ENCODE measurements at regions not wholly inside any gene's neighbourhood (a gene's known extent, or its start where the extent isn't known, plus 50 kb on each side); places are given as distances from the start of the nearest gene placed in this dataset.

DNA sequence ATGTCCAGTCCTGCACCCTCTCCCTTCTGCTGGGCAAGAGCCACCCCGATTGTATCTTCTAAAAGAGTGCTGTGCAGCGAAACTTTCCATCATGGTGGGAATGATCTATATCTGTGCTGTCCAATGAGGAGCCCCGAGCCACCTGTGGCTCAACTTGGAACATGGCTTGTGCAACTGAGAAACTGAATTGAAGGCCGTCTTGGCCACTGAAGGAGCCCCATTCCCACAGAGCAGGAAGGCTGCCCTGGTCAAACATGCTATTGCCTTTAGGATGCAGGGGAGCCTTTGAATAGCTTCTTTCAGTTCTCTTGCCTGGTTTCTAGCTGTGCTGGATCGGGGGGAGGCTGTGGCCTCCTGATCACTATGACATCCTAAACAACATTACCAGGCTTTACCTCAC is 427.6 kb downstream of the SETD4 start (continued):
- TF ChIP-seq, protein P1, sequence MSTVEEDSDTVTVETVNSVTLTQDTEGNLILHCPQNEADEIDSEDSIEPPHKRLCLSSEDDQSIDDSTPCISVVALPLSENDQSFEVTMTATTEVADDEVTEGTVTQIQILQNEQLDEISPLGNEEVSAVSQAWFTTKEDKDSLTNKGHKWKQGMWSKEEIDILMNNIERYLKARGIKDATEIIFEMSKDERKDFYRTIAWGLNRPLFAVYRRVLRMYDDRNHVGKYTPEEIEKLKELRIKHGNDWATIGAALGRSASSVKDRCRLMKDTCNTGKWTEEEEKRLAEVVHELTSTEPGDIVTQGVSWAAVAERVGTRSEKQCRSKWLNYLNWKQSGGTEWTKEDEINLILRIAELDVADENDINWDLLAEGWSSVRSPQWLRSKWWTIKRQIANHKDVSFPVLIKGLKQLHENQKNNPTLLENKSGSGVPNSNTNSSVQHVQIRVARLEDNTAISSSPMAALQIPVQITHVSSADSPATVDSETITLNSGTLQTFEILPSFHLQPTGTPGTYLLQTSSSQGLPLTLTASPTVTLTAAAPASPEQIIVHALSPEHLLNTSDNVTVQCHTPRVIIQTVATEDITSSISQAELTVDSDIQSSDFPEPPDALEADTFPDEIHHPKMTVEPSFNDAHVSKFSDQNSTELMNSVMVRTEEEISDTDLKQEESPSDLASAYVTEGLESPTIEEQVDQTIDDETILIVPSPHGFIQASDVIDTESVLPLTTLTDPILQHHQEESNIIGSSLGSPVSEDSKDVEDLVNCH (CRISPR knock-in tag; IDR thresholded peaks at IDR 0.05) = no peak
- TF ChIP-seq SALL2 (CRISPR knock-in tag; IDR thresholded peaks at IDR 0.05) (no peak), ZNF12 (CRISPR knock-in tag; IDR thresholded peaks at IDR 0.05) (no peak)
- TF ChIP-seq, protein P2, sequence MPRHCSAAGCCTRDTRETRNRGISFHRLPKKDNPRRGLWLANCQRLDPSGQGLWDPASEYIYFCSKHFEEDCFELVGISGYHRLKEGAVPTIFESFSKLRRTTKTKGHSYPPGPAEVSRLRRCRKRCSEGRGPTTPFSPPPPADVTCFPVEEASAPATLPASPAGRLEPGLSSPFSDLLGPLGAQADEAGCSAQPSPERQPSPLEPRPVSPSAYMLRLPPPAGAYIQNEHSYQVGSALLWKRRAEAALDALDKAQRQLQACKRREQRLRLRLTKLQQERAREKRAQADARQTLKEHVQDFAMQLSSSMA (CRISPR knock-in tag; IDR thresholded peaks at IDR 0.05) = no peak
- TF ChIP-seq, protein P3, sequence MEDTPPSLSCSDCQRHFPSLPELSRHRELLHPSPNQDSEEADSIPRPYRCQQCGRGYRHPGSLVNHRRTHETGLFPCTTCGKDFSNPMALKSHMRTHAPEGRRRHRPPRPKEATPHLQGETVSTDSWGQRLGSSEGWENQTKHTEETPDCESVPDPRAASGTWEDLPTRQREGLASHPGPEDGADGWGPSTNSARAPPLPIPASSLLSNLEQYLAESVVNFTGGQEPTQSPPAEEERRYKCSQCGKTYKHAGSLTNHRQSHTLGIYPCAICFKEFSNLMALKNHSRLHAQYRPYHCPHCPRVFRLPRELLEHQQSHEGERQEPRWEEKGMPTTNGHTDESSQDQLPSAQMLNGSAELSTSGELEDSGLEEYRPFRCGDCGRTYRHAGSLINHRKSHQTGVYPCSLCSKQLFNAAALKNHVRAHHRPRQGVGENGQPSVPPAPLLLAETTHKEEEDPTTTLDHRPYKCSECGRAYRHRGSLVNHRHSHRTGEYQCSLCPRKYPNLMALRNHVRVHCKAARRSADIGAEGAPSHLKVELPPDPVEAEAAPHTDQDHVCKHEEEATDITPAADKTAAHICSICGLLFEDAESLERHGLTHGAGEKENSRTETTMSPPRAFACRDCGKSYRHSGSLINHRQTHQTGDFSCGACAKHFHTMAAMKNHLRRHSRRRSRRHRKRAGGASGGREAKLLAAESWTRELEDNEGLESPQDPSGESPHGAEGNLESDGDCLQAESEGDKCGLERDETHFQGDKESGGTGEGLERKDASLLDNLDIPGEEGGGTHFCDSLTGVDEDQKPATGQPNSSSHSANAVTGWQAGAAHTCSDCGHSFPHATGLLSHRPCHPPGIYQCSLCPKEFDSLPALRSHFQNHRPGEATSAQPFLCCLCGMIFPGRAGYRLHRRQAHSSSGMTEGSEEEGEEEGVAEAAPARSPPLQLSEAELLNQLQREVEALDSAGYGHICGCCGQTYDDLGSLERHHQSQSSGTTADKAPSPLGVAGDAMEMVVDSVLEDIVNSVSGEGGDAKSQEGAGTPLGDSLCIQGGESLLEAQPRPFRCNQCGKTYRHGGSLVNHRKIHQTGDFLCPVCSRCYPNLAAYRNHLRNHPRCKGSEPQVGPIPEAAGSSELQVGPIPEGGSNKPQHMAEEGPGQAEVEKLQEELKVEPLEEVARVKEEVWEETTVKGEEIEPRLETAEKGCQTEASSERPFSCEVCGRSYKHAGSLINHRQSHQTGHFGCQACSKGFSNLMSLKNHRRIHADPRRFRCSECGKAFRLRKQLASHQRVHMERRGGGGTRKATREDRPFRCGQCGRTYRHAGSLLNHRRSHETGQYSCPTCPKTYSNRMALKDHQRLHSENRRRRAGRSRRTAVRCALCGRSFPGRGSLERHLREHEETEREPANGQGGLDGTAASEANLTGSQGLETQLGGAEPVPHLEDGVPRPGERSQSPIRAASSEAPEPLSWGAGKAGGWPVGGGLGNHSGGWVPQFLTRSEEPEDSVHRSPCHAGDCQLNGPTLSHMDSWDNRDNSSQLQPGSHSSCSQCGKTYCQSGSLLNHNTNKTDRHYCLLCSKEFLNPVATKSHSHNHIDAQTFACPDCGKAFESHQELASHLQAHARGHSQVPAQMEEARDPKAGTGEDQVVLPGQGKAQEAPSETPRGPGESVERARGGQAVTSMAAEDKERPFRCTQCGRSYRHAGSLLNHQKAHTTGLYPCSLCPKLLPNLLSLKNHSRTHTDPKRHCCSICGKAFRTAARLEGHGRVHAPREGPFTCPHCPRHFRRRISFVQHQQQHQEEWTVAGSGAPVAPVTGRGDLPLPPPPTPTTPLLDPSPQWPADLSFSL (CRISPR knock-in tag; IDR thresholded peaks at IDR 0.05) = no peak

Data from HepG2 (cell line).